GM12878 (cell line): ENCODE measurements at regions not wholly inside any gene's neighbourhood (a gene's known extent, or its start where the extent isn't known, plus 50 kb on each side); places are given as distances from the start of the nearest gene placed in this dataset.

Experiments used
- ATAC-seq: fragments of 200-7000 bp; cut with Tn5 transposase; 3 replicates; pipeline ENCODE4 v1.9.1; 2020; ENCODE audit warnings: mild to moderate bottlenecking, moderate library complexity
- BruUV-seq: library from RNA; stranded (reverse); fragments of 400-500 nt; replicated peaks from 2 replicates; lab custom pipeline; 2021; lab: Mats Ljungman, UMichigan
- CTCF ChIA-PET: fragments of 300-600 bp; sonication (Branson Sonifier 250); formaldehyde crosslinking; extraction: SDS; loops from one replicate; lab custom pipeline; 2021; ENCODE audit warnings: inconsistent platforms; lab: Yijun Ruan, JAX
- POLR2A ChIA-PET: fragments of 350-600 bp; formaldehyde crosslinking; extraction: SDS; loops from one replicate; lab custom pipeline; 2021; ENCODE audit warnings: inconsistent platforms; lab: Charles Lee
- RAD21 ChIA-PET: fragments of 300-600 bp; sonication (Branson Sonifier 250); formaldehyde crosslinking; loops from one replicate; lab custom pipeline; 2023; ENCODE audit warnings: antibody characterized with exemption; ENCODE audit not compliant: unreplicated experiment; lab: Charles Lee
- SMC1A ChIA-PET: fragments of 300-600 bp; sonication (Branson Sonifier 250); formaldehyde crosslinking; loops from one replicate; lab custom pipeline; 2023; ENCODE audit not compliant: unreplicated experiment, uncharacterized antibody; lab: Charles Lee
- DNase-seq: peaks from one replicate; pipeline ENCODE4 v3.0.0-alpha.2; 2011; ENCODE audit warnings: low read depth, low spot score
- FAIRE-seq: peaks from 3 replicates; lab custom pipeline; 2011; peaks lifted over from hg19 to GRCh38; lab: Jason Lieb, UNC
- H2AFZ ChIP-seq: 2 replicates; pipeline ENCODE4 v1.6.0; 2011; ENCODE audit warnings: low read depth, low read length, control low read depth; ENCODE audit not compliant: control insufficient read depth
- H3K27ac ChIP-seq: 2 replicates; pipeline ENCODE4 v1.5.1; 2011; ENCODE audit warnings: control low read depth; ENCODE audit not compliant: control insufficient read depth, insufficient read depth
- H3K27me3 ChIP-seq, 2 experiments: replicated peaks in 1 of 2; 2 replicates each; pipeline versions ENCODE4 v1.6.0 to v1.6.1; 2011; ENCODE audit warnings: low read length in 1 of 2; ENCODE audit not compliant: control insufficient read depth in 2 of 2, insufficient read depth in 2 of 2
- H3K36me3 ChIP-seq, 2 experiments: 2 replicates each; pipeline ENCODE4 v1.5.1; 2011; ENCODE audit warnings: low read length in 1 of 2; ENCODE audit not compliant: control insufficient read depth in 2 of 2, insufficient read depth in 2 of 2
- H3K4me1 ChIP-seq: 2 replicates; pipeline ENCODE4 v1.6.1; 2011; ENCODE audit warnings: mild to moderate bottlenecking, low read length, moderate library complexity, mixed read lengths; ENCODE audit not compliant: control insufficient read depth, insufficient read depth
- H3K4me2 ChIP-seq: 2 replicates; pipeline ENCODE4 v1.6.0; 2011; ENCODE audit warnings: control low read depth; ENCODE audit not compliant: control insufficient read depth, insufficient read depth
- H3K4me3 ChIP-seq: fragments of 200-600 bp; sonication (generic); 2 replicates; pipeline ENCODE4 v1.5.1; 2016
- H3K79me2 ChIP-seq: 2 replicates; pipeline ENCODE4 v1.6.0; 2011; ENCODE audit warnings: low read length; ENCODE audit not compliant: control insufficient read depth, insufficient read depth
- H3K9ac ChIP-seq: 2 replicates; pipeline ENCODE4 v1.8.0; 2011; ENCODE audit warnings: low read length, control low read depth, mixed read lengths; ENCODE audit not compliant: control insufficient read depth, insufficient read depth
- H3K9me3 ChIP-seq: replicated peaks from 3 replicates; pipeline ENCODE4 v1.5.1; 2011; ENCODE audit warnings: mild to moderate bottlenecking, low read length; ENCODE audit not compliant: control insufficient read depth, insufficient read depth
- H4K20me1 ChIP-seq: 2 replicates; pipeline ENCODE4 v1.6.0; 2011; ENCODE audit not compliant: control insufficient read depth, insufficient read depth
- PAX5 ChIP-seq: IDR thresholded peaks from 2 replicates; pipeline ENCODE4 v1.6.1; 2011; ENCODE audit warnings: low read depth, low read length, borderline replicate concordance
- PAX8 ChIP-seq: fragments of 450-650 bp; IDR thresholded peaks from 2 replicates; pipeline ENCODE4 v1.6.1; 2017; ENCODE audit warnings: mild to moderate bottlenecking, moderate library complexity
- TCF7 ChIP-seq: IDR thresholded peaks from 2 replicates; pipeline ENCODE4 v1.6.1; 2014; ENCODE audit warnings: antibody characterized with exemption, borderline replicate concordance
- WGBS: methylation state at CpG from one replicate; pipeline ENCODE4 v1.1.6; 2016; ENCODE audit warnings: low lambda C conversion rate; ENCODE audit not compliant: insufficient replicate concordance, insufficient coverage; ENCODE audit errors: missing lambda C conversion rate; 5-methylcytosine and 5-hydroxymethylcytosine counted together
- in situ Hi-C: fragments of 300-500 bp; cut with MboI; formaldehyde crosslinking; loops from 9 replicates; pipeline ENCODE4 v1.14.3; 2018; ENCODE audit warnings: mixed read lengths
- intact Hi-C: fragments of 100-400 bp; cut with micrococcal nuclease; formaldehyde crosslinking; loops from one replicate; pipeline ENCODE4 v1.14.2; 2022; ENCODE audit not compliant: unreplicated experiment

DNA sequence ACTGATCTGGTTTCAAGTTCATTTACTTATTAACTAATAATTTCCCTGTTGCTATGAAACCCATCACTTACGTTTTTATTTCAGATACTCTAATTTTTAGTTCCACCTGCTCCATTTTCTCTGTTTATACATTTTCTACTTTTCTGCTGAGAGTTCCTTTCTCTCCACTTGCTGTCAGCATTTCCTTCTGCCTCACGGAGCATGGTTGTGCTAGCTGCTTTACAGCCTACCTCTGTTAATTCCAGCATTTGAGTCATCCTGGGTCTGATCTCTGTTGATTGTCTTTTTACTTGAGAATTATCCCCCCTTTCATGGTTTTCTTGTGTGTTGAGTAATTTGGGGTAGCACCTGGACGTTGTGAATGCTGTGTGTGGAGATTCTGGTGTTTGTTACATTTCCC lies 373.2 kb upstream of the C1orf174 start:
- Histone ChIP-seq H4K20me1 (no peaks in the 10 kb centered on the region), H3K4me1 (no peaks in the 10 kb centered on the region), H3K27me3 (no peaks in the 10 kb centered on the region), H3K36me3 (no peaks in the 10 kb centered on the region), H3K9me3 (no peaks in the 10 kb centered on the region; the same call in 2 of the 3 replicates), H3K4me2 (no peak overlapping the region), H3K4me3 (no peak overlapping the region), H2AFZ (no peak overlapping the region), H3K9ac (no peak overlapping the region), H3K27ac (no peak overlapping the region), H3K79me2 (no peaks in the 10 kb centered on the region)
- intact Hi-C loops, result no loop called here
- TF ChIP-seq PAX8, result no peak
- POLR2A ChIA-PET, result no interaction called here
- BruUV-seq, result no TSS peak
- SMC1A ChIA-PET, result no interaction called here
- FAIRE-seq (no peak), ATAC-seq (no peak), DNase-seq (no peak)
- 13% methylated on average over 3 of the region's 3 CpGs for WGBS
- in situ Hi-C loops, result no loop called here
- RAD21 ChIA-PET, result no interaction called here
- CTCF ChIA-PET, result no interaction called here

GRCh38 chr1:4273747-4274146 lies 373.7 kb upstream of the C1orf174 start:
- H3K36me3 ChIP-seq, result no peaks in the 10 kb centered on the region
- ATAC-seq (no peak), DNase-seq (no peak), FAIRE-seq (no peak)
- no TSS peak for BruUV-seq
- H2AFZ ChIP-seq, result no peak overlapping the region
- SMC1A ChIA-PET, result no interaction called here
- 29% methylated on average over 5 of the region's 5 CpGs for WGBS
- H3K9me3 ChIP-seq, result no peaks in the 10 kb centered on the region; the same call in 2 of the 3 replicates
- no peak overlapping the region for H3K4me3 ChIP-seq
- in situ Hi-C loops (no loop called here), intact Hi-C loops (no loop called here)
- H3K79me2 ChIP-seq, result no peaks in the 10 kb centered on the region
- RAD21 ChIA-PET, result no interaction called here
- H3K4me1 ChIP-seq, result no peaks in the 10 kb centered on the region
- H4K20me1 ChIP-seq, result no peaks in the 10 kb centered on the region
- no peak for TF ChIP-seq TCF7
- TF ChIP-seq PAX5, result no peak
- no peaks in the 10 kb centered on the region for H3K27me3 ChIP-seq
- H3K4me2 ChIP-seq, result no peak overlapping the region
- H3K27ac ChIP-seq, result no peak overlapping the region
- POLR2A ChIA-PET, result no interaction called here
- no peak overlapping the region for H3K9ac ChIP-seq
- CTCF ChIA-PET, result no interaction called here
